Activated T-helper 1 cell treated with anti-CD3 and anti-CD28 coated beads, Interleukin-12 subunit alpha, Interleukin-12 subunit beta, Interleukin-2, Interleukin-4 antibody, amounts not matched to agents 30 ng/mL and 10 ng/mL and 1 ng/mL, durations not matched to agents 14 hours and 24 hours and 36 hours (primary cell): ENCODE measurements at regions not wholly inside any gene's neighbourhood (a gene's known extent, or its start where the extent isn't known, plus 50 kb on each side); places are given as distances from the start of the nearest gene placed in this dataset.

ENCODE experiments used
- DNase-seq: peaks from one replicate; pipeline ENCODE4 v3.0.0; 2021; ENCODE audit warnings: low spot score
- H3K27ac Mint-ChIP-seq: one replicate; pipeline ENCODE4 v1.8.0; 2021; ENCODE audit warnings: mild to moderate bottlenecking, mixed read lengths
- H3K27me3 Mint-ChIP-seq: one replicate; pipeline ENCODE4 v1.8.0; 2022; ENCODE audit warnings: mild to moderate bottlenecking, moderate library complexity, mixed read lengths; ENCODE audit not compliant: insufficient read depth
- H3K36me3 Mint-ChIP-seq: one replicate; pipeline ENCODE4 v1.8.0; 2021; ENCODE audit warnings: low read depth, mixed read lengths
- H3K4me1 Mint-ChIP-seq: one replicate; pipeline ENCODE4 v1.8.0; 2021; ENCODE audit warnings: low read depth, mixed read lengths
- H3K4me3 Mint-ChIP-seq: one replicate; pipeline ENCODE4 v1.8.0; 2021; ENCODE audit warnings: mild to moderate bottlenecking, moderate library complexity, mixed read lengths
- H3K9me3 Mint-ChIP-seq: one replicate; pipeline ENCODE4 v1.8.0; 2021; ENCODE audit warnings: mixed read lengths
- intact Hi-C: fragments of 100-400 bp; cut with micrococcal nuclease; formaldehyde crosslinking; loops from one replicate; pipeline ENCODE4 v1.15.1; 2024

- no peaks in the 10 kb centered on the region for H3K36me3 Mint-ChIP-seq
- peaks cover 9% of the 10 kb centered on the region for H3K27me3 Mint-ChIP-seq
- no peaks in the 10 kb centered on the region for H3K4me1 Mint-ChIP-seq
- no peaks in the 10 kb centered on the region for H3K9me3 Mint-ChIP-seq
- intact Hi-C loops, result no loop called here
- no peak overlapping the region for H3K27ac Mint-ChIP-seq
- no peak for DNase-seq
- no peak overlapping the region for H3K4me3 Mint-ChIP-seq
Measured at GRCh38 chr3:167885277-167885676, 149.8 kb downstream of the SERPINI1 start.

- Mint-ChIP-seq H3K27ac (no peak overlapping the region), H3K36me3 (no peaks in the 10 kb centered on the region), H3K4me1 (no peaks in the 10 kb centered on the region), H3K27me3 (peaks cover 9% of the 10 kb centered on the region), H3K9me3 (no peaks in the 10 kb centered on the region), H3K4me3 (no peak overlapping the region)
- intact Hi-C loops, result loop anchor here (5.0 kb wide), 2 partner anchors 147 to 197 kb away; partner anchors contain the start of gene SERPINI1
- DNase-seq, result no peak
Measured at GRCh38 chr3:167884481-167884880, 149.0 kb downstream of the SERPINI1 start.

- H3K9me3 Mint-ChIP-seq, result no peaks in the 10 kb centered on the region
Measured at GRCh38 chr3:167883452-167883851, 147.9 kb downstream of the SERPINI1 start.

GRCh38 chr3:167882057-167882667 lies 146.6 kb downstream of the SERPINI1 start:
- DNase-seq, result no peak
- no peaks in the 10 kb centered on the region for H3K9me3 Mint-ChIP-seq
- intact Hi-C loops, result loop anchor here (1.0 to 5.0 kb wide), 3 partner anchors 145 to 502 kb away; partner anchors contain the start of genes SERPINI1 and ZBBX
- no peak overlapping the region for H3K27ac Mint-ChIP-seq
- H3K36me3 Mint-ChIP-seq, result no peaks in the 10 kb centered on the region
- H3K4me1 Mint-ChIP-seq, result no peaks in the 10 kb centered on the region
- H3K4me3 Mint-ChIP-seq, result no peak overlapping the region
- H3K27me3 Mint-ChIP-seq, result peaks cover 9% of the 10 kb centered on the region

More at GRCh38 chr3:167883452-167883851, 147.9 kb downstream of the SERPINI1 start:
- H3K27me3 Mint-ChIP-seq, result peaks cover 9% of the 10 kb centered on the region
- no peak overlapping the region for H3K27ac Mint-ChIP-seq
- DNase-seq, result no peak
- H3K36me3 Mint-ChIP-seq, result no peaks in the 10 kb centered on the region
- no peaks in the 10 kb centered on the region for H3K4me1 Mint-ChIP-seq
- H3K4me3 Mint-ChIP-seq, result no peak overlapping the region
- intact Hi-C loops, result loop anchor here (5.0 kb wide), 2 partner anchors 146 to 196 kb away; partner anchors contain the start of gene SERPINI1

- no peak for DNase-seq
- Mint-ChIP-seq H3K27ac (no peak overlapping the region), H3K27me3 (peaks cover 6% of the 10 kb centered on the region), H3K9me3 (no peaks in the 10 kb centered on the region), H3K36me3 (no peaks in the 10 kb centered on the region), H3K4me1 (no peaks in the 10 kb centered on the region), H3K4me3 (no peak overlapping the region)
- intact Hi-C loops, result loop anchor here (5.0 kb wide), 2 partner anchors 143 to 193 kb away; partner anchors contain the start of gene SERPINI1
Measured at GRCh38 chr3:167880183-167880582, 144.7 kb downstream of the SERPINI1 start.

GRCh38 chr3:167876620-167877281 lies 141.2 kb downstream of the SERPINI1 start:
- no peaks in the 10 kb centered on the region for H3K9me3 Mint-ChIP-seq
- intact Hi-C loops, result no loop called here
- no peak overlapping the region for H3K27ac Mint-ChIP-seq
- H3K4me3 Mint-ChIP-seq, result no peak overlapping the region
- no peak for DNase-seq
- H3K4me1 Mint-ChIP-seq, result no peaks in the 10 kb centered on the region
- H3K27me3 Mint-ChIP-seq, result peaks cover 11% of the 10 kb centered on the region
- H3K36me3 Mint-ChIP-seq, result no peaks in the 10 kb centered on the region
